Activated T-cell treated with anti-CD3 and anti-CD28 coated beads for 1 hour (primary cell): ENCODE measurements at regions not wholly inside any gene's neighbourhood (a gene's known extent, or its start where the extent isn't known, plus 50 kb on each side); places are given as distances from the start of the nearest gene placed in this dataset.

Experiments used
- DNase-seq: peaks from one replicate; pipeline ENCODE4 v3.0.0-alpha.2; 2020; ENCODE audit warnings: low read depth

GRCh38 chr19:28414748-28415147 lies 798.2 kb downstream of the UQCRFS1 start:
- no peak for DNase-seq

- no peak for DNase-seq
Observed at GRCh38 chr19:28409859-28410258, 803.1 kb downstream of the UQCRFS1 start.

- no peak for DNase-seq
Observed at GRCh38 chr19:28406966-28407365, 806.0 kb downstream of the UQCRFS1 start.

- DNase-seq = no peak
Observed at GRCh38 chr19:28405346-28405742, 807.6 kb downstream of the UQCRFS1 start.

GRCh38 chr19:28404472-28404871 lies 808.5 kb downstream of the UQCRFS1 start:
- no peak for DNase-seq

GRCh38 chr19:28403690-28404089 lies 809.3 kb downstream of the UQCRFS1 start:
- DNase-seq = no peak

GRCh38 chr19:28402701-28403290 lies 810.2 kb downstream of the UQCRFS1 start:
- no peak for DNase-seq

- no peak for DNase-seq
Observed at GRCh38 chr19:28401739-28402424, 811.1 kb downstream of the UQCRFS1 start.

- DNase-seq = no peak
Observed at GRCh38 chr19:28400953-28401671, 811.8 kb downstream of the UQCRFS1 start.

- DNase-seq = no peak
Observed at GRCh38 chr19:28399187-28399586, 813.8 kb downstream of the UQCRFS1 start.

- no peak for DNase-seq
Observed at GRCh38 chr19:28397800-28398199, 815.2 kb downstream of the UQCRFS1 start.

GRCh38 chr19:28397306-28397705 lies 815.6 kb downstream of the UQCRFS1 start:
- DNase-seq = no peak

GRCh38 chr19:28396287-28396831 lies 816.6 kb downstream of the UQCRFS1 start:
- no peak for DNase-seq

- DNase-seq = no peak
Observed at GRCh38 chr19:28394725-28395124, 818.2 kb downstream of the UQCRFS1 start.

GRCh38 chr19:28393574-28394336 lies 819.2 kb downstream of the UQCRFS1 start:
- DNase-seq = no peak

- no peak for DNase-seq
Observed at GRCh38 chr19:28388988-28389387, 824.0 kb downstream of the UQCRFS1 start.

GRCh38 chr19:28387507-28387906 lies 825.4 kb downstream of the UQCRFS1 start:
- no peak for DNase-seq

- DNase-seq = no peak
Observed at GRCh38 chr19:28386470-28386869, 826.5 kb downstream of the UQCRFS1 start.

GRCh38 chr19:28386066-28386465 lies 826.9 kb downstream of the UQCRFS1 start:
- DNase-seq = no peak

GRCh38 chr19:28377077-28377476 lies 835.9 kb downstream of the UQCRFS1 start:
- no peak for DNase-seq

GRCh38 chr19:28374971-28375370 lies 838.0 kb downstream of the UQCRFS1 start:
- DNase-seq = no peak

GRCh38 chr19:28372576-28373247 lies 840.2 kb downstream of the UQCRFS1 start:
- no peak for DNase-seq
